ENCODE measurements at regions not wholly inside any gene's neighbourhood (a gene's known extent, or its start where the extent isn't known, plus 50 kb on each side); places are given as distances from the start of the nearest gene placed in this dataset.
A peak's percentile ranks its signal among the peaks of the same experiment; 100 is the strongest.
"Not testable (repeated sequence)": the region's sequence is repeated elsewhere in the genome, so short reads cannot be mapped to it uniquely, and the experiment has no call there.

- not testable (repeated sequence) for H3K4me1 ChIP-seq (ENCODE audit: control insufficient read depth in 2 of 2, insufficient read depth in 2 of 2, low read length in 1 of 2); H3K27me3 ChIP-seq (ENCODE audit: control insufficient read depth in 1 of 2, insufficient read depth in 2 of 2, low read length in 2 of 2); H3K27ac ChIP-seq (ENCODE audit: low read depth in 2 of 2, low read length in 1 of 2); H3K9me3 ChIP-seq (ENCODE audit: control insufficient read depth in 2 of 2, insufficient read depth in 1 of 2, low read depth in 1 of 2, low read length in 1 of 2); H3K36me3 ChIP-seq (ENCODE audit: control insufficient read depth in 2 of 2, insufficient read depth in 2 of 2, low read length in 1 of 2); H3K4me3 ChIP-seq (ENCODE audit: low read depth in 1 of 2, low read length in 2 of 2)
- WGBS, 2 donors = 94% methylated on average over 2 of the region's 2 CpGs
These were observed 209.4 kb upstream of the SLC38A2 start for GRCh38 chr12:46581990-46582389.

DNA sequence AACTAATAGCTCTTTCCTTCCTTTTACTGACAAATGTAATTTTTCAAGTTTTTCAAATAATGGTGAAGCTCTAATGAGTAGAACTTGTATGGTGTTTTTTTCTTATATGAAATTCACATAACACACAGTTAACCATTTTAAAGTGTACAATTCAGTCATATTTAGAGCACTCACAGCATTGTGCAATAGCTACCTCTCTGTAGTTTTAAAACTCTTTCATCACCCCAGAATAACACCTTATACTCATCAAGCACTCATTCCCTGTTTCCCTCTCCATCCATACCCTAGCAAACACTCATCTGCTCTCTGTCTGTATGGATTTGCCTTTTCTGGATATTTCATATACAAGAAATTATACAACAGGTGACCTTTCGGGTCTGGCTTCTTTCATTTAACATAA lies 207.9 kb upstream of the SLC38A2 start:
- no peaks in the 10 kb centered on the region for H3K9me3 ChIP-seq (ENCODE audit: control insufficient read depth in 2 of 2, insufficient read depth in 1 of 2, low read depth in 1 of 2, low read length in 1 of 2)
- H3K4me1 ChIP-seq (ENCODE audit: control insufficient read depth in 2 of 2, insufficient read depth in 2 of 2, low read length in 1 of 2) = no peaks in the 10 kb centered on the region
- 91 to 95% methylated on average over 1 of the region's 1 CpG for WGBS, 2 donors
- H3K4me3 ChIP-seq (ENCODE audit: low read depth in 1 of 2, low read length in 2 of 2) = no peak overlapping the region
- H3K27me3 ChIP-seq (ENCODE audit: control insufficient read depth in 1 of 2, insufficient read depth in 2 of 2, low read length in 2 of 2) = no peaks in the 10 kb centered on the region
- H3K27ac ChIP-seq (ENCODE audit: low read depth in 2 of 2, low read length in 1 of 2) = no peak overlapping the region
- H3K36me3 ChIP-seq (ENCODE audit: control insufficient read depth in 2 of 2, insufficient read depth in 2 of 2, low read length in 1 of 2) = no peaks in the 10 kb centered on the region

DNA sequence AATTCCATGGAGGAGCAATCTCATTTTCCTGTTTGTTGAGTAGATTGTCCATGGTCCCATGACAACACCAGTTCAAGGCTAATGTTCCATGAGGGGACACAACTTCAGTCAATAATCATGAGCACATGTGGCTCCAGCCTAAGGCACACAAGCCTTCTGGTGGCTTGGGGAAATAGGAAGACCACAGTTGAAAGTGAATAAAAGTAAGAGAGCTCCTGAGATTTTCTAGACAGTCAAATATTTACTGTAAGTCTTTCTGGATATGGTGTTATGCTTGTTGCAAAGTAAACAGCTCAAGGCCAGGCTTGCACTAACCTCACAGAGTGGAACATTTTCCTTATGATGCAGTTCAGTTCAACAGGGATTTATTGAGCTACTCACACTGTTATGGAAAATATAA lies 206.9 kb upstream of the SLC38A2 start:
- Histone ChIP-seq H3K4me3 (ENCODE audit: low read depth in 1 of 2, low read length in 2 of 2) (no peak overlapping the region), H3K36me3 (ENCODE audit: control insufficient read depth in 2 of 2, insufficient read depth in 2 of 2, low read length in 1 of 2) (no peaks in the 10 kb centered on the region), H3K4me1 (ENCODE audit: control insufficient read depth in 2 of 2, insufficient read depth in 2 of 2, low read length in 1 of 2) (no peaks in the 10 kb centered on the region), H3K27ac (ENCODE audit: low read depth in 2 of 2, low read length in 1 of 2) (peak overlapping the region; percentile 21 to 29), H3K9me3 (ENCODE audit: control insufficient read depth in 2 of 2, insufficient read depth in 1 of 2, low read depth in 1 of 2, low read length in 1 of 2) (no peaks in the 10 kb centered on the region), H3K27me3 (ENCODE audit: control insufficient read depth in 1 of 2, insufficient read depth in 2 of 2, low read length in 2 of 2) (no peaks in the 10 kb centered on the region)

- Histone ChIP-seq H3K27me3 (ENCODE audit: control insufficient read depth in 1 of 2, insufficient read depth in 2 of 2, low read length in 2 of 2) (no peaks in the 10 kb centered on the region), H3K4me3 (ENCODE audit: low read depth in 1 of 2, low read length in 2 of 2) (no peak overlapping the region), H3K36me3 (ENCODE audit: control insufficient read depth in 2 of 2, insufficient read depth in 2 of 2, low read length in 1 of 2) (no peaks in the 10 kb centered on the region), H3K9me3 (ENCODE audit: control insufficient read depth in 2 of 2, insufficient read depth in 1 of 2, low read depth in 1 of 2, low read length in 1 of 2) (no peaks in the 10 kb centered on the region), H3K27ac (ENCODE audit: low read depth in 2 of 2, low read length in 1 of 2) (peak overlapping the region in 1 of 2 donors; percentile 1), H3K4me1 (ENCODE audit: control insufficient read depth in 2 of 2, insufficient read depth in 2 of 2, low read length in 1 of 2) (no peaks in the 10 kb centered on the region)
- WGBS, 2 donors = 75 to 80% methylated on average over 4 of the region's 4 CpGs
These were observed 205.8 kb upstream of the SLC38A2 start for GRCh38 chr12:46578190-46578982.

GRCh38 chr12:46577063-46577776 lies 204.6 kb upstream of the SLC38A2 start:
- Histone ChIP-seq H3K27me3 (ENCODE audit: control insufficient read depth in 1 of 2, insufficient read depth in 2 of 2, low read length in 2 of 2) (no peaks in the 10 kb centered on the region), H3K27ac (ENCODE audit: low read depth in 2 of 2, low read length in 1 of 2) (peak overlapping the region; percentile 65 to 91), H3K4me1 (ENCODE audit: control insufficient read depth in 2 of 2, insufficient read depth in 2 of 2, low read length in 1 of 2) (no peaks in the 10 kb centered on the region), H3K9me3 (ENCODE audit: control insufficient read depth in 2 of 2, insufficient read depth in 1 of 2, low read depth in 1 of 2, low read length in 1 of 2) (no peaks in the 10 kb centered on the region), H3K4me3 (ENCODE audit: low read depth in 1 of 2, low read length in 2 of 2) (no peak overlapping the region), H3K36me3 (ENCODE audit: control insufficient read depth in 2 of 2, insufficient read depth in 2 of 2, low read length in 1 of 2) (no peaks in the 10 kb centered on the region)
- WGBS, 2 donors = 54 to 69% methylated on average over 5 of the region's 5 CpGs

DNA sequence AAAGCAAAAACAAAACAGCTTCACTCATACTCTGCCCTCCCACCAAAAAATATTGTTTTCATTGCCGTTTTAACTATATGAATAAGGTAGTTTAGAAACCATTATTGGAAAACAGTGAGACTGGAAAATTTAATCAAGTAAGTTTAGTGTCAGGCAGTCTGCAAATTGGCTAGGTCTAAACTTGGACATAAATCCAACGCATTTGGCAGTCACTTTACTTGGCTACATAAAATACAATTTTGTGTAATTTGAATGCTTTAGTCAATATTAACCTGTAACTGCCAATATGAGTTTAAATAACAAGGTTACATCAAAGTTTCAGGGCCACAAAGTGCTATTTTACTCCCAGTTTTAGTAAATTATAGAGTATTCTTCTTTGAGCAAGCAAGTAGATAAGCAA lies 202.3 kb upstream of the SLC38A2 start:
- H3K27ac ChIP-seq (ENCODE audit: low read depth in 2 of 2, low read length in 1 of 2) = no peak overlapping the region
- no peaks in the 10 kb centered on the region for H3K36me3 ChIP-seq (ENCODE audit: control insufficient read depth in 2 of 2, insufficient read depth in 2 of 2, low read length in 1 of 2)
- no peaks in the 10 kb centered on the region for H3K4me1 ChIP-seq (ENCODE audit: control insufficient read depth in 2 of 2, insufficient read depth in 2 of 2, low read length in 1 of 2)
- H3K4me3 ChIP-seq (ENCODE audit: low read depth in 1 of 2, low read length in 2 of 2) = no peak overlapping the region
- H3K27me3 ChIP-seq (ENCODE audit: control insufficient read depth in 1 of 2, insufficient read depth in 2 of 2, low read length in 2 of 2) = no peaks in the 10 kb centered on the region
- 37 to 52% methylated on average over 2 of the region's 2 CpGs for WGBS, 2 donors
- no peaks in the 10 kb centered on the region for H3K9me3 ChIP-seq (ENCODE audit: control insufficient read depth in 2 of 2, insufficient read depth in 1 of 2, low read depth in 1 of 2, low read length in 1 of 2)

- Histone ChIP-seq H3K4me1 (ENCODE audit: control insufficient read depth in 2 of 2, insufficient read depth in 2 of 2, low read length in 1 of 2) (no peaks in the 10 kb centered on the region), H3K27ac (ENCODE audit: low read depth in 2 of 2, low read length in 1 of 2) (no peak overlapping the region), H3K27me3 (ENCODE audit: control insufficient read depth in 1 of 2, insufficient read depth in 2 of 2, low read length in 2 of 2) (no peaks in the 10 kb centered on the region), H3K36me3 (ENCODE audit: control insufficient read depth in 2 of 2, insufficient read depth in 2 of 2, low read length in 1 of 2) (no peaks in the 10 kb centered on the region), H3K9me3 (ENCODE audit: control insufficient read depth in 2 of 2, insufficient read depth in 1 of 2, low read depth in 1 of 2, low read length in 1 of 2) (no peaks in the 10 kb centered on the region), H3K4me3 (ENCODE audit: low read depth in 1 of 2, low read length in 2 of 2) (no peak overlapping the region)
- WGBS, 2 donors = 61 to 76% methylated on average over 1 of the region's 1 CpG
These were observed 200.7 kb upstream of the SLC38A2 start for GRCh38 chr12:46573347-46573658.

- Histone ChIP-seq H3K27ac (ENCODE audit: low read depth in 2 of 2, low read length in 1 of 2) (no peak overlapping the region), H3K27me3 (ENCODE audit: control insufficient read depth in 1 of 2, insufficient read depth in 2 of 2, low read length in 2 of 2) (no peaks in the 10 kb centered on the region), H3K4me3 (ENCODE audit: low read depth in 1 of 2, low read length in 2 of 2) (no peak overlapping the region), H3K4me1 (ENCODE audit: control insufficient read depth in 2 of 2, insufficient read depth in 2 of 2, low read length in 1 of 2) (no peaks in the 10 kb centered on the region), H3K36me3 (ENCODE audit: control insufficient read depth in 2 of 2, insufficient read depth in 2 of 2, low read length in 1 of 2) (no peaks in the 10 kb centered on the region), H3K9me3 (ENCODE audit: control insufficient read depth in 2 of 2, insufficient read depth in 1 of 2, low read depth in 1 of 2, low read length in 1 of 2) (no peaks in the 10 kb centered on the region)
- WGBS, 2 donors = 86% methylated on average over 2 of the region's 2 CpGs
These were observed 200.2 kb upstream of the SLC38A2 start for GRCh38 chr12:46572644-46573346.

- H3K4me3 ChIP-seq (ENCODE audit: low read depth in 1 of 2, low read length in 2 of 2) = no peak overlapping the region
- H3K36me3 ChIP-seq (ENCODE audit: control insufficient read depth in 2 of 2, insufficient read depth in 2 of 2, low read length in 1 of 2) = no peaks in the 10 kb centered on the region
- H3K27ac ChIP-seq (ENCODE audit: low read depth in 2 of 2, low read length in 1 of 2) = no peak overlapping the region
- no peaks in the 10 kb centered on the region for H3K27me3 ChIP-seq (ENCODE audit: control insufficient read depth in 1 of 2, insufficient read depth in 2 of 2, low read length in 2 of 2)
- no peaks in the 10 kb centered on the region for H3K9me3 ChIP-seq (ENCODE audit: control insufficient read depth in 2 of 2, insufficient read depth in 1 of 2, low read depth in 1 of 2, low read length in 1 of 2)
- no peaks in the 10 kb centered on the region for H3K4me1 ChIP-seq (ENCODE audit: control insufficient read depth in 2 of 2, insufficient read depth in 2 of 2, low read length in 1 of 2)
- WGBS, 2 donors = 84 to 85% methylated on average over 3 of the region's 3 CpGs
These were observed 199.0 kb upstream of the SLC38A2 start for GRCh38 chr12:46571608-46572007.
